Fibroblast of lung (primary cell): ENCODE measurements at regions not wholly inside any gene's neighbourhood (a gene's known extent, or its start where the extent isn't known, plus 50 kb on each side); places are given as distances from the start of the nearest gene placed in this dataset.

Experiments used
- DNase-seq, 2 donors: peaks; one replicate each; pipeline versions ENCODE4 v3.0.0 to v3.0.0-alpha.2; 2010; ENCODE audit warnings: low read depth in 2 of 2
- H2AFZ ChIP-seq: 2 replicates; pipeline ENCODE4 v1.5.1; 2012; ENCODE audit warnings: low read length, control low read depth, inconsistent platforms
- H3K27ac ChIP-seq: 2 replicates; pipeline ENCODE4 v1.5.1; 2011; ENCODE audit warnings: low read length, control low read depth; ENCODE audit not compliant: insufficient read depth
- H3K27me3 ChIP-seq: 2 replicates; pipeline ENCODE4 v1.5.1; 2011; ENCODE audit warnings: mild to moderate bottlenecking, low read length; ENCODE audit not compliant: control insufficient read depth, insufficient read depth
- H3K36me3 ChIP-seq: 2 replicates; pipeline ENCODE4 v1.5.1; 2011; ENCODE audit warnings: low read length; ENCODE audit not compliant: control insufficient read depth, insufficient read depth
- H3K4me1 ChIP-seq: 2 replicates; pipeline ENCODE4 v1.5.1; 2011; ENCODE audit warnings: low read length; ENCODE audit not compliant: control insufficient read depth, insufficient read depth; ENCODE audit errors: extremely low read depth
- H3K4me2 ChIP-seq: 2 replicates; pipeline ENCODE4 v1.5.1; 2011; ENCODE audit warnings: low read length, control low read depth; ENCODE audit not compliant: insufficient read depth; ENCODE audit errors: extremely low read depth
- H3K4me3 ChIP-seq, 4 experiments: fragments of 200-600 bp in 1 of 4; sonication (generic) in 1 of 4; replicated peaks in 1 of 4; 2 replicates each; pipeline ENCODE4 v1.5.1; 2011 to 2016; ENCODE audit warnings: low read length in 4 of 4, low read depth in 3 of 4, mild to moderate bottlenecking in 3 of 4, control low read depth in 2 of 4, inconsistent platforms in 1 of 4, mixed read lengths in 1 of 4; ENCODE audit not compliant: insufficient read depth in 1 of 4; ENCODE audit errors: control extremely low read depth in 1 of 4
- H3K79me2 ChIP-seq: 2 replicates; pipeline ENCODE4 v1.5.1; 2012; ENCODE audit warnings: mild to moderate bottlenecking, low read length, inconsistent platforms; ENCODE audit not compliant: control insufficient read depth, insufficient read depth
- H3K9ac ChIP-seq: 2 replicates; pipeline ENCODE4 v1.5.1; 2011; ENCODE audit warnings: mild to moderate bottlenecking, low read length, control low read depth; ENCODE audit not compliant: insufficient read depth
- H3K9me3 ChIP-seq: 2 replicates; pipeline ENCODE4 v1.5.1; 2012; ENCODE audit warnings: low read depth, low read length; ENCODE audit not compliant: control insufficient read depth, insufficient read depth
- H4K20me1 ChIP-seq: 2 replicates; pipeline ENCODE4 v1.5.1; 2011; ENCODE audit warnings: low read length; ENCODE audit not compliant: control insufficient read depth, insufficient read depth; ENCODE audit errors: extremely low read depth
- CTCF ChIP-seq, 2 donors: IDR thresholded peaks in 1 of 2; conservative IDR thresholded peaks in 1 of 2; 1 replicate in 1 of 2; 2 replicates in 1 of 2; pipeline ENCODE4 v1.5.1; 2011 to 2012; ENCODE audit warnings: low read length in 2 of 2, control low read depth in 1 of 2, inconsistent platforms in 1 of 2, low read depth in 1 of 2, mild to moderate bottlenecking in 1 of 2
- EZH2 ChIP-seq: IDR thresholded peaks from 2 replicates; pipeline ENCODE4 v1.5.1; 2012; ENCODE audit warnings: low read length, control low read depth, mild to moderate bottlenecking; ENCODE audit errors: missing control alignments

- Histone ChIP-seq H3K9ac (no peak overlapping the region), H3K27me3 (no peaks in the 10 kb centered on the region), H3K9me3 (no peaks in the 10 kb centered on the region), H2AFZ (no peak overlapping the region), H3K4me3 (no peak overlapping the region), H3K36me3 (no peaks in the 10 kb centered on the region), H3K4me1 (no peaks in the 10 kb centered on the region), H3K27ac (no peak overlapping the region), H4K20me1 (no peaks in the 10 kb centered on the region), H3K4me2 (no peak overlapping the region), H3K79me2 (no peaks in the 10 kb centered on the region)
- DNase-seq: no peak
- TF ChIP-seq CTCF (conservative IDR thresholded peaks at IDR 0.05 in 1 of 2, IDR thresholded peaks at IDR 0.05 in 1 of 2; ENCODE audit: low read depth in 1 of 2, low read length in 2 of 2) (no peak), EZH2 (no peak)
Observed at GRCh38 chr7:23981314-23981713, 271.3 kb downstream of the STK31 start.

- no peak for DNase-seq
- Histone ChIP-seq H3K4me1 (no peaks in the 10 kb centered on the region), H3K4me3 (no peak overlapping the region), H2AFZ (no peak overlapping the region), H3K27me3 (no peaks in the 10 kb centered on the region), H3K4me2 (no peak overlapping the region), H3K27ac (no peak overlapping the region), H3K9ac (no peak overlapping the region), H3K9me3 (no peaks in the 10 kb centered on the region), H4K20me1 (no peaks in the 10 kb centered on the region), H3K36me3 (no peaks in the 10 kb centered on the region), H3K79me2 (no peaks in the 10 kb centered on the region)
- TF ChIP-seq CTCF (conservative IDR thresholded peaks at IDR 0.05 in 1 of 2, IDR thresholded peaks at IDR 0.05 in 1 of 2; ENCODE audit: low read depth in 1 of 2, low read length in 2 of 2): no peak
- no peak for TF ChIP-seq EZH2
Observed at GRCh38 chr7:23981758-23982157, 271.7 kb downstream of the STK31 start.

- Histone ChIP-seq H3K27ac (no peak overlapping the region), H3K36me3 (no peaks in the 10 kb centered on the region), H3K9me3 (no peaks in the 10 kb centered on the region), H3K27me3 (no peaks in the 10 kb centered on the region), H3K4me3 (no peak overlapping the region), H4K20me1 (no peaks in the 10 kb centered on the region), H3K9ac (no peak overlapping the region), H3K4me2 (no peak overlapping the region), H2AFZ (no peak overlapping the region), H3K79me2 (no peaks in the 10 kb centered on the region), H3K4me1 (no peaks in the 10 kb centered on the region)
- TF ChIP-seq EZH2 (no peak), CTCF (conservative IDR thresholded peaks at IDR 0.05 in 1 of 2, IDR thresholded peaks at IDR 0.05 in 1 of 2; ENCODE audit: low read depth in 1 of 2, low read length in 2 of 2) (no peak)
- no peak for DNase-seq
Observed at GRCh38 chr7:24005517-24005916, 278.5 kb upstream of the NPY start.
